ENCODE measurements at regions not wholly inside any gene's neighbourhood (a gene's known extent, or its start where the extent isn't known, plus 50 kb on each side); places are given as distances from the start of the nearest gene placed in this dataset.

GRCh38 chr12:43285159-43285598 lies 266.8 kb downstream of the ADAMTS20 start:
- CTCF ChIA-PET, result no interaction called here
- peaks cover 2% of the 10 kb centered on the region for H3K4me1 ChIP-seq (ENCODE audit: control insufficient read depth, insufficient read depth, low read length)
- POLR2A ChIA-PET, result no interaction called here
- TF ChIP-seq AEBP2 (tag by site-specific recombination; IDR thresholded peaks at IDR 0.05; ENCODE audit: borderline replicate concordance) (no peak), ZNF707 (tag by site-specific recombination; IDR thresholded peaks at IDR 0.05) (no peak), KLF9 (tag by site-specific recombination; IDR thresholded peaks at IDR 0.05; ENCODE audit: low read depth) (no peak), ZNF555 (tag by site-specific recombination; conservative IDR thresholded peaks at IDR 0.05) (no peak), ZFP37 (tag by site-specific recombination; IDR thresholded peaks at IDR 0.05) (no peak), BCL11A (tag by site-specific recombination; IDR thresholded peaks at IDR 0.05; ENCODE audit: low read depth) (no peak), ZNF600 (tag by site-specific recombination; IDR thresholded peaks at IDR 0.05) (no peak)
- no peak overlapping the region for H3K4me3 ChIP-seq (ENCODE audit: low read depth, low read length)
- no peaks in the 10 kb centered on the region for H3K9me3 ChIP-seq (ENCODE audit: control insufficient read depth, insufficient read depth, low read depth, low read length)
- no peak overlapping the region for H3K27ac ChIP-seq (ENCODE audit: extremely low read depth, low read depth, low read length)
- H3K36me3 ChIP-seq (ENCODE audit: control insufficient read depth in 2 of 2, insufficient read depth in 1 of 2, low read length in 2 of 2), result no peaks in the 10 kb centered on the region

- H3K9me3 ChIP-seq (ENCODE audit: control insufficient read depth, insufficient read depth, low read depth, low read length), result no peaks in the 10 kb centered on the region
- no peaks in the 10 kb centered on the region for H3K36me3 ChIP-seq (ENCODE audit: control insufficient read depth in 2 of 2, insufficient read depth in 1 of 2, low read length in 2 of 2)
- ChIA-PET CTCF (interaction anchor here (2.0 kb wide), 1 partner anchor 912 kb away, joined by 4 read pairs; no protein-coding TSS in a partner anchor), POLR2A (no interaction called here)
- H3K27ac ChIP-seq (ENCODE audit: extremely low read depth, low read depth, low read length), result no peak overlapping the region
- no peak overlapping the region for H3K4me3 ChIP-seq (ENCODE audit: low read depth, low read length)
- H3K4me1 ChIP-seq (ENCODE audit: control insufficient read depth, insufficient read depth, low read length), result peaks cover 2% of the 10 kb centered on the region
- TF ChIP-seq ZNF350 (tag by site-specific recombination; IDR thresholded peaks at IDR 0.05), result no peak
- TF ChIP-seq ZBTB48 (tag by site-specific recombination; IDR thresholded peaks at IDR 0.05), result no peak
- TF ChIP-seq ZNF354C (tag by site-specific recombination; IDR thresholded peaks at IDR 0.05; ENCODE audit: borderline replicate concordance, low read depth), result no peak
- TF ChIP-seq ZNF776 (tag by site-specific recombination; IDR thresholded peaks at IDR 0.05; ENCODE audit: borderline replicate concordance), result no peak
- TF ChIP-seq ZNF704 (tag by site-specific recombination; IDR thresholded peaks at IDR 0.05), result no peak
- TF ChIP-seq REST (tag by site-specific recombination; IDR thresholded peaks at IDR 0.05), result no peak
- no peak for TF ChIP-seq ZFP3 (tag by site-specific recombination; IDR thresholded peaks at IDR 0.05; ENCODE audit: low read depth)
- no peak for TF ChIP-seq ZNF560 (tag by site-specific recombination; IDR thresholded peaks at IDR 0.05; ENCODE audit: borderline replicate concordance)
- TF ChIP-seq AEBP2 (tag by site-specific recombination; IDR thresholded peaks at IDR 0.05; ENCODE audit: borderline replicate concordance), result no peak
- no peak for TF ChIP-seq ZNF146 (tag by site-specific recombination; IDR thresholded peaks at IDR 0.05)
- TF ChIP-seq HOXD13 (CRISPR knock-in tag; IDR thresholded peaks at IDR 0.05; ENCODE audit: borderline replicate concordance), result no peak
- TF ChIP-seq KLF17 (tag by site-specific recombination; IDR thresholded peaks at IDR 0.05), result no peak
- TF ChIP-seq ZNF488 (tag by site-specific recombination; IDR thresholded peaks at IDR 0.05), result no peak
- no peak for TF ChIP-seq FEZF1 (tag by site-specific recombination; IDR thresholded peaks at IDR 0.05)
- no peak for TF ChIP-seq ZNF843 (tag by site-specific recombination; IDR thresholded peaks at IDR 0.05)
- TF ChIP-seq YY2 (tag by site-specific recombination; IDR thresholded peaks at IDR 0.05), result no peak
- TF ChIP-seq HOXC10 (CRISPR knock-in tag; IDR thresholded peaks at IDR 0.05), result no peak
- no peak for TF ChIP-seq ZNF140 (tag by site-specific recombination; IDR thresholded peaks at IDR 0.05)
- no peak for TF ChIP-seq ZBTB7A (tag by site-specific recombination; IDR thresholded peaks at IDR 0.05; ENCODE audit: low read depth)
These were observed 267.4 kb downstream of the ADAMTS20 start for GRCh38 chr12:43284486-43285158.
